ENCODE measurements at regions not wholly inside any gene's neighbourhood (a gene's known extent, or its start where the extent isn't known, plus 50 kb on each side); places are given as distances from the start of the nearest gene placed in this dataset.
A peak's percentile ranks its signal among the peaks of the same experiment; 100 is the strongest.

GRCh38 chr9:88041447-88041846 lies 67.1 kb upstream of the CDK20 start:
- TF ChIP-seq, protein P1, sequence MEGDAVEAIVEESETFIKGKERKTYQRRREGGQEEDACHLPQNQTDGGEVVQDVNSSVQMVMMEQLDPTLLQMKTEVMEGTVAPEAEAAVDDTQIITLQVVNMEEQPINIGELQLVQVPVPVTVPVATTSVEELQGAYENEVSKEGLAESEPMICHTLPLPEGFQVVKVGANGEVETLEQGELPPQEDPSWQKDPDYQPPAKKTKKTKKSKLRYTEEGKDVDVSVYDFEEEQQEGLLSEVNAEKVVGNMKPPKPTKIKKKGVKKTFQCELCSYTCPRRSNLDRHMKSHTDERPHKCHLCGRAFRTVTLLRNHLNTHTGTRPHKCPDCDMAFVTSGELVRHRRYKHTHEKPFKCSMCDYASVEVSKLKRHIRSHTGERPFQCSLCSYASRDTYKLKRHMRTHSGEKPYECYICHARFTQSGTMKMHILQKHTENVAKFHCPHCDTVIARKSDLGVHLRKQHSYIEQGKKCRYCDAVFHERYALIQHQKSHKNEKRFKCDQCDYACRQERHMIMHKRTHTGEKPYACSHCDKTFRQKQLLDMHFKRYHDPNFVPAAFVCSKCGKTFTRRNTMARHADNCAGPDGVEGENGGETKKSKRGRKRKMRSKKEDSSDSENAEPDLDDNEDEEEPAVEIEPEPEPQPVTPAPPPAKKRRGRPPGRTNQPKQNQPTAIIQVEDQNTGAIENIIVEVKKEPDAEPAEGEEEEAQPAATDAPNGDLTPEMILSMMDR (conservative IDR thresholded peaks at IDR 0.05; ENCODE audit: low read depth, low read length) = peak; percentile 46; the same call in 1 of the 2 replicates
- no peak for TF ChIP-seq EZH2phosphoT487 (IDR thresholded peaks at IDR 0.05; ENCODE audit: borderline replicate concordance, low read length)
- TF ChIP-seq EZH2 (IDR thresholded peaks at IDR 0.05; ENCODE audit: low read length, unreplicated experiment) = no peak

Measured in PC-3 (cell line).